GM12891 (cell line): ENCODE measurements at regions not wholly inside any gene's neighbourhood (a gene's known extent, or its start where the extent isn't known, plus 50 kb on each side); places are given as distances from the start of the nearest gene placed in this dataset.
"Not testable (repeated sequence)": the region's sequence is repeated elsewhere in the genome, so short reads cannot be mapped to it uniquely, and the experiment has no call there.

ENCODE experiments used
- POLR2A ChIP-seq: IDR thresholded peaks from 2 replicates; pipeline ENCODE4 v1.6.1; 2011; ENCODE audit warnings: low read depth, low read length, control low read depth
- POLR2AphosphoS5 ChIP-seq: IDR thresholded peaks from 2 replicates; pipeline ENCODE4 v1.6.1; 2011; ENCODE audit warnings: low read depth, low read length, control low read depth
- POU2F2 ChIP-seq: IDR thresholded peaks from 2 replicates; pipeline ENCODE4 v1.6.1; 2011; ENCODE audit warnings: low read depth, mild to moderate bottlenecking, control low read depth, low read length, moderate library complexity
- SPI1 ChIP-seq: IDR thresholded peaks from 2 replicates; pipeline ENCODE4 v1.6.1; 2011; ENCODE audit warnings: low read depth, low read length, control low read depth
- TAF1 ChIP-seq: IDR thresholded peaks from 2 replicates; pipeline ENCODE4 v1.6.1; 2011; ENCODE audit warnings: low read depth, low read length, control low read depth

- TF ChIP-seq POLR2AphosphoS5, TAF1, POLR2A, SPI1, POU2F2: not testable (repeated sequence)
These were observed 73.7 kb downstream of the KCTD15 start for GRCh38 chr19:33870298-33870932.
